PC-9 (cell line): ENCODE measurements at regions not wholly inside any gene's neighbourhood (a gene's known extent, or its start where the extent isn't known, plus 50 kb on each side); places are given as distances from the start of the nearest gene placed in this dataset.

Experiments
- EZH2 ChIP-seq: fragments of 200-600 bp; sonication (generic); IDR thresholded peaks from 2 replicates; pipeline ENCODE4 v1.8.0; 2017; ENCODE audit warnings: antibody characterized with exemption, low read depth
- TF ChIP-seq, protein P1 (sequence below): fragments of 200-600 bp; sonication (generic); conservative IDR thresholded peaks from 2 replicates; pipeline ENCODE4 v1.6.1; 2017; ENCODE audit warnings: mixed run types, antibody characterized with exemption, mild to moderate bottlenecking, moderate library complexity

DNA sequence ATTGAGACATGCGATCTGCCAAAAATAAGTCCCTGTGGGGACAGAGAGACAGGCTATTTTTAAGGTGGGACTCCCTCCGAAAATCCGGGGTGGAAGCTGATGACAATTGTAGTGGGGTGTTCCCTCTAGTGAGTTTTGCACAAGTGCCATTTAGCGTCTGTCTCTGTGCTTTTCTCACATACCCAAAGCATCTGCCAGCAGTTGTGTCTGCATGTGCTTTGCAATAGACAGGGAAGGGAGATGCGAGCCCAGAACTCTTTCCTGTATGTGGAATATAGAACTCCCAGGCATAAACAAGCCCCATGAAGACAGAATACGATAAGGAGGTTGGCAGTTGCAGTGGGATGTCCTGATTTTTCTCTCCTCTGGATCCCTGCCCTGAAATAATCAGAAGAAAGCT, 282.7 kb upstream of the XYLT1 start:
- TF ChIP-seq, protein P1, sequence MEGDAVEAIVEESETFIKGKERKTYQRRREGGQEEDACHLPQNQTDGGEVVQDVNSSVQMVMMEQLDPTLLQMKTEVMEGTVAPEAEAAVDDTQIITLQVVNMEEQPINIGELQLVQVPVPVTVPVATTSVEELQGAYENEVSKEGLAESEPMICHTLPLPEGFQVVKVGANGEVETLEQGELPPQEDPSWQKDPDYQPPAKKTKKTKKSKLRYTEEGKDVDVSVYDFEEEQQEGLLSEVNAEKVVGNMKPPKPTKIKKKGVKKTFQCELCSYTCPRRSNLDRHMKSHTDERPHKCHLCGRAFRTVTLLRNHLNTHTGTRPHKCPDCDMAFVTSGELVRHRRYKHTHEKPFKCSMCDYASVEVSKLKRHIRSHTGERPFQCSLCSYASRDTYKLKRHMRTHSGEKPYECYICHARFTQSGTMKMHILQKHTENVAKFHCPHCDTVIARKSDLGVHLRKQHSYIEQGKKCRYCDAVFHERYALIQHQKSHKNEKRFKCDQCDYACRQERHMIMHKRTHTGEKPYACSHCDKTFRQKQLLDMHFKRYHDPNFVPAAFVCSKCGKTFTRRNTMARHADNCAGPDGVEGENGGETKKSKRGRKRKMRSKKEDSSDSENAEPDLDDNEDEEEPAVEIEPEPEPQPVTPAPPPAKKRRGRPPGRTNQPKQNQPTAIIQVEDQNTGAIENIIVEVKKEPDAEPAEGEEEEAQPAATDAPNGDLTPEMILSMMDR, result no peak
- TF ChIP-seq EZH2, result no peak
